ENCODE measurements at regions not wholly inside any gene's neighbourhood (a gene's known extent, or its start where the extent isn't known, plus 50 kb on each side); places are given as distances from the start of the nearest gene placed in this dataset.

GRCh38 chr5:93285461-93285860 lies 295.6 kb downstream of the NR2F1-AS1 start:
- Histone ChIP-seq H2AFZ (ENCODE audit: low read length) (no peak overlapping the region), H3K9me2 (ENCODE audit: low read depth, low read length) (no peaks in the 10 kb centered on the region), H3K27me3 (ENCODE audit: insufficient read depth, low read length) (no peaks in the 10 kb centered on the region), H3K36me3 (ENCODE audit: insufficient read depth, low read length) (no peaks in the 10 kb centered on the region), H3K9ac (ENCODE audit: low read length) (no peak overlapping the region), H3K79me2 (ENCODE audit: insufficient read depth, low read length) (no peaks in the 10 kb centered on the region), H3K4me1 (ENCODE audit: insufficient read depth, low read length, severe bottlenecking) (no peaks in the 10 kb centered on the region), H3F3A (ENCODE audit: insufficient read depth, low read length) (no peaks in the 10 kb centered on the region), H4K20me1 (ENCODE audit: insufficient read depth, low read length) (no peaks in the 10 kb centered on the region), H3K4me3 (ENCODE audit: low read depth, low read length, poor library complexity, severe bottlenecking) (no peak overlapping the region), H3K9me3 (ENCODE audit: low read length) (peaks cover 5% of the 10 kb centered on the region; the same call in 1 of the 2 replicates), H3K27ac (ENCODE audit: low read depth, low read length, poor library complexity, severe bottlenecking) (no peak overlapping the region), H3K4me2 (ENCODE audit: low read length) (no peak overlapping the region)
- no peak for TF ChIP-seq EZH2 (IDR thresholded peaks at IDR 0.05; ENCODE audit: borderline replicate concordance, low read length)

DNA sequence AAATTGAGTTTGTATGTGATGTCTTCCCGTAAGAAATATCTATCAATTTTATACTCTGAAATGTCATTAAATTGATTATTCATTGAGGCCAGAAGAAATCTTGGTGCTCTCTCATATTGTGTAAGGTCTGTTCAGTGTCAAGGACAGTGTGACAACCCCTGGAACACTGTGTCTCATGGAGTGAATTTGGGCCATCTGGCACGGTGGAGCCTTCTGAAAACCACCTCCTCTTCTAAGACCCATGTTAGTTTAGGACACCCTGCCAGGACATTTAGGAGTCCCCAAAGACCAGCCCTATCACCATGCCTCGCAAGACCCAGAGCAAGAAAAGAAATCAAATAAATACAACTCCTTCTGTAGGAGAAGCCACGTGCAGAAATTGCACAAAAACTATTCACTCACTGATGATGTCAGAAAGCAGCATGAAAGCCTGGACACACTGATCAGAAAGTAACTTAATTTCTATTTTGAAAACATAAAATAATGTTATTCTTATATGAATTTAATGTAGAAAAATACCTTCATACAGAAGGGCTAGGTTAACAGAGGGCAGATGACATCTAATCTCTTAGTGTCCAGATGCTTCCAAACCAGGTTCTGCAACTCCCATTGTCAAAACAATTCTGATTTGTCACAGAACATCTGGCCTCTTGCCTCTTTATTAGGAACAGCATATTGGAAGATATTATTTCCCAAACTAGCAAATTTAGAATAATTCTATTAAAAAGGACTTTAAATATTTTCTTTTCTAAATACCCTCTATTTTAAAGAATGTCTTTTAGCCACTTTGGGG lies 298.8 kb downstream of the NR2F1-AS1 start:
- Histone ChIP-seq H2AFZ (ENCODE audit: low read length) (no peak overlapping the region), H3K36me3 (ENCODE audit: insufficient read depth, low read length) (no peaks in the 10 kb centered on the region), H3K27ac (ENCODE audit: low read depth, low read length, poor library complexity, severe bottlenecking) (no peak overlapping the region), H3K27me3 (ENCODE audit: insufficient read depth, low read length) (no peaks in the 10 kb centered on the region), H3K4me1 (ENCODE audit: insufficient read depth, low read length, severe bottlenecking) (no peaks in the 10 kb centered on the region), H3K4me2 (ENCODE audit: low read length) (no peak overlapping the region), H3F3A (ENCODE audit: insufficient read depth, low read length) (no peaks in the 10 kb centered on the region), H3K4me3 (ENCODE audit: low read depth, low read length, poor library complexity, severe bottlenecking) (no peak overlapping the region), H3K9ac (ENCODE audit: low read length) (no peak overlapping the region), H3K79me2 (ENCODE audit: insufficient read depth, low read length) (no peaks in the 10 kb centered on the region), H4K20me1 (ENCODE audit: insufficient read depth, low read length) (no peaks in the 10 kb centered on the region), H3K9me2 (ENCODE audit: low read depth, low read length) (no peaks in the 10 kb centered on the region), H3K9me3 (ENCODE audit: low read length) (peaks cover 5% of the 10 kb centered on the region; the same call in 1 of the 2 replicates)
- TF ChIP-seq EZH2 (IDR thresholded peaks at IDR 0.05; ENCODE audit: borderline replicate concordance, low read length) (no peak), CTCF (IDR thresholded peaks at IDR 0.05; ENCODE audit: low read length) (no peak)

DNA sequence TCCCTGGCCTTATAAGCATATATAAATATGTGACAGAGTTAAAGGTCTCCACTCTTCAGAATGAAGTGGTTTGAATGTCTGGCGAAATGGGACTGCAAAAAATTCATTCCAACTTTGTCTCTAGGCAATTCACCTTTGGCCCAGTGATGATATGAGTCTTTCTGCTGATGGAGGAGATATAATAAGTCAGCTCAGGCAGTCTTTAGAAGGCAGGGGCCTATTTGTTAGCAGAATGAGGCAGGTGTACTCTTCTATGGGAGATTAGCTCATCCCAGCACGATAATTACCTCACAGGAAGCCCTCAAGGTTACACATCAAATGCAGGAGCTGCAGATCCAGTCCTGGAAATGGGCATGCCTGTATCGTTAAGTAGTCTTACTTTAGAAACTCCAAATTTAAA lies 300.5 kb downstream of the NR2F1-AS1 start:
- H3K4me1 ChIP-seq (ENCODE audit: insufficient read depth, low read length, severe bottlenecking) = no peaks in the 10 kb centered on the region
- H4K20me1 ChIP-seq (ENCODE audit: insufficient read depth, low read length) = no peaks in the 10 kb centered on the region
- H3K9me2 ChIP-seq (ENCODE audit: low read depth, low read length) = no peaks in the 10 kb centered on the region
- H3K9ac ChIP-seq (ENCODE audit: low read length) = no peak overlapping the region
- no peaks in the 10 kb centered on the region for H3K9me3 ChIP-seq (ENCODE audit: low read length)
- H3K4me3 ChIP-seq (ENCODE audit: low read depth, low read length, poor library complexity, severe bottlenecking) = no peak overlapping the region
- no peaks in the 10 kb centered on the region for H3K79me2 ChIP-seq (ENCODE audit: insufficient read depth, low read length)
- no peaks in the 10 kb centered on the region for H3F3A ChIP-seq (ENCODE audit: insufficient read depth, low read length)
- no peak overlapping the region for H2AFZ ChIP-seq (ENCODE audit: low read length)
- H3K27ac ChIP-seq (ENCODE audit: low read depth, low read length, poor library complexity, severe bottlenecking) = no peak overlapping the region
- H3K4me2 ChIP-seq (ENCODE audit: low read length) = no peak overlapping the region
- no peaks in the 10 kb centered on the region for H3K36me3 ChIP-seq (ENCODE audit: insufficient read depth, low read length)
- TF ChIP-seq EZH2 (IDR thresholded peaks at IDR 0.05; ENCODE audit: borderline replicate concordance, low read length) = no peak
- no peak for TF ChIP-seq CTCF (IDR thresholded peaks at IDR 0.05; ENCODE audit: low read length)
- H3K27me3 ChIP-seq (ENCODE audit: insufficient read depth, low read length) = no peaks in the 10 kb centered on the region

Measured in OCI-LY1 (cell line).